GM21367 (cell line): ENCODE measurements at regions not wholly inside any gene's neighbourhood (a gene's known extent, or its start where the extent isn't known, plus 50 kb on each side); places are given as distances from the start of the nearest gene placed in this dataset.

Source experiments
- ATAC-seq: cut with Tn5 transposase; IDR thresholded peaks from one replicate; pipeline ENCODE4 v1.9.1; 2021; ENCODE audit not compliant: unreplicated experiment

DNA sequence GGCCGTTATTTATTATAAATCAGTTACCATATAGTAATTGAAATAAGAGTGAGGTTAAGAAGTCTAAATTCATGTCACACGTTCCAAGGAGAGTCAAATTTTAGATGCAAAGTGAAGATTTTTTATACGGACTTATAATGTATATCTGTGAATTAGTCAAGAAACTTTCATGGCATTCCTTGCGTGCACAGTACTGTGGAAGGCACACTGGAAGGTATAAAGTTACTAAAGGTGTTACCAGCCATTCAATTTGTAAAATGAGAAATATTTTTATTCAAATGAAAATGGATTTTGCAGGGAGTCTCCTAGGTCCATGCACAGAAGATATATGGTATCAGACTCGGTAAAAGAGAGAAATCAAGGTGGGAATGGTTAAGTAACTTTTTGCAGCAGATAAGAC is 408.1 kb upstream of the CTNND2 start:
- ATAC-seq, result no peak

DNA sequence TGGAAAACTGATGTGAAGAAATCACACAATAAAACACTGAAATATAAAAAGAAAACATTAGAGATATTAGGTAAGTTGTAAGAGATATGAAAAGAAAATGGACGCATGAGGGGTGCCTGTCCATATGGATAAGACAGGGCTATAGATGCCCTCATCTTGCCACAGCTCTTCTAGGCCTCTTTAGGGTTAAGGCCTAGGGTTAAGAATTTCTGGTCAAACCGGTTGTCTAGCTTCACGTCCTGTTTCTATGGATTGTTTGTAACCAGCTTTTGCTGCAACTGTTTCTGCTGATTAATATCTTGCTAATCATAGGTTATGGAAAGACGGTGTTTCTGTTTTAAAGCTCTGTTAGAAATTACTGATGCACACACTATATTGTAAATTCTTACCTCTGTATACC is 389.9 kb upstream of the CTNND2 start:
- ATAC-seq, result no peak

DNA sequence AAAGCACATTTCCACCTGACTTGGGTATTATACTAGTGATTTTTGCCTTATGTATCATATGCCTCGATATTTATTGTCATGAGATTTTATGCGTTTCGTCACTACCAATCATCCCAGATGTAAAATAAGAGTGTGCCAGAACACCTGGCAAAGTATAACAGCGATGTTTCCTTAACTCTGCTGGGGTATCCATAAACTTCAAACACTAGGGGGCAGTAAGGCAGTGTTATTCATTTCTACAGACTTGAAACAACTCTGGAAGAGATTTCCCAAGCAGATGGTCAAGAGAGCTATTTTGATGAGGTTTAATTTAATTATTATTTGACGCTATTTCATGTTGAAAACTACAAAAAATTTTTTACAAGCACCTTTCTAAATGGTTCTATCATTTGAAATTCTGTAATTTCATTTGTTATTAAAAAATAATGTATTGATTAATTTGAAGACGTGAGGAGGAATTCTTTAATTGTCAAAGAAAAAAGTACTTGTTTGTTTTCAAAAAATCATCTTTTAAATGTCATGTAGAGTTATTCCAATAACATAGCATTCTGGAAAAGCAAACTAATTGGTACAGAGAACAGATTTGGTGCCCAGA is 388.5 kb upstream of the CTNND2 start:
- no peak for ATAC-seq

DNA sequence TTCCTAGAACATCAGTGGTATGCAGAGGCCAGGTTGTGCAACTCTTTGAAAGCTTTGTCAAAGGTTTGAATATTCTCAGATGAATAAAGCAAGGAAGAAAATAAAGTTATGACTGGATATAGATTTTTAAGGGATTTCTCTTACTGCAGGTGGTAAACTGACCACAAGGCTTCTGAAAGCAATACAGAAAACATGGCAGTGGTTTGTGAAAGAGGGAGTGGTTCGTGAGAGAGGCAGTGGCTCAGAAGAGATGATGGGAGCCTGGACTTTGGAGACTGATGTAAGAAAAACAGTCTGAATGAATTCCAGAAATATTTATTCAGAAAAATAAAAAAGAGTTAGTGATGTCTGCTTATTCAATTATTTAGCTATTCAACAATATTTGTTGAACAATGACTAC is 380.4 kb upstream of the CTNND2 start:
- ATAC-seq, result no peak

DNA sequence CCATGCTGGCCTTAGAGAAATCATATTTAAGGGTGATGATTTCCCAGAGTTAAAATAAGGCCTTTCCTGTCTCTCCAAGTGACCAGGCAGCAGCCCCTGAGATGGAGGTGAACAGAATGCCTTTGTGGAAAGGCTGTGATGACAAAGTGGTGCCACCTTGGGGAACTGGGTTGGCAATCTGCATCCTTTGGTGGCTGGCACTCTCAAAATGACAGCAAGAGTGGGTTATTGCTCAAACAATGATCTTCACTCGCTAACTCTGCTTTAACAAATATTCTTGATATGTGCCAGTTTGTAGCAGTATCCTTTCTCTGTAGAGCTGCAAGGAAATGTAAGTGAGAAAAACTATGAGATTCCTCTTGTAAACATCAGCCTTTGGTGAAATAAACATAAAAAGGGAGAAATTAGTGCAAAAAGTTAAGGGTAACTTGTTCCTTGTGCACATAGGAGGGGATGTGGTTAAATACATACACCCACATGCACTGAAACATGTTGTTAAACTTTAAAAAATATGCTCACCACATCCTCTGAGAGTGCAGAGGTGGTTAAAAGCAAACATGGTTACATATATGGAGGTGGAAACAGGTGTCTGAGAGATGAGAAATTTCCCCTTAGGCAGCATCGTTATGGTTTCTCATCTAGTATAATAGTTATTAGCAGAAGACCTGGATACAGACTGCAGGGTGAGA is 373.4 kb upstream of the CTNND2 start:
- ATAC-seq, result peak; percentile 57

DNA sequence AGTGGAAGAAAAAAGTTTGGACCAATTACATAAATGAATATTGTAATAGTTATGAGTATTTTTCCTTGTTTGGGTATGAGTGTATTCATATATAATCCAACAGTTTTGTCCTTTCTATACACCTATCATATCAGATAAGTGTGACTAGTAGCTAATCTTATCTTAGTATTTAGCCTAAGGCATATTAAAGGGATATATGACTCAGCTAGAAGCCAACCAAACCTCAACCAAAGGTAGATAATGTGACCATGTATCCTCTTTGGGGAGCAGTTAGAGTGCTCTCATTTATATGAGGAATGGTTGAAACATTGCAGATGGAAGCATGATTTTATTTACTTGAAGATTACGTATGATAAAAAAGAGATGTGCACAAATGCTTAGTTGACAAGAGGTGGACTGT is 370.0 kb upstream of the CTNND2 start:
- no peak for ATAC-seq

DNA sequence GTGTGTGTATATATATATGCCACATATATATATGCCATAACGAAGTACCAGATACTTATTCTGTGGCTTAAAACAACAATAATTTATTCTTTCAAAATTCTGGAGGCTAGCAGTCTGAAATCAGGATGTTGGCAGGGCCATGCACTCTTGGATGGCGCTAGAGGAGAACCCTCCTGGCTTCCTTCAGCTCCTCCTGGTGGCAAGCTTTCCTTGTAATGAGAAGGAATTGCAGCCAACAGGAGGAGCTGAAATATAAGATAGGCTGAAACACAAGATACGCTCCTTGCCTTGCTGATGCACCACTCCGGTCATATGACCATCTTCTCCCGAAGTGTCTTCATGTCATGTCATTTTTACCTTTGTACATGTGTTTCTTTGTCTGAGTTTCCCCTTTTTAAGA is 368.1 kb upstream of the CTNND2 start:
- no peak for ATAC-seq

DNA sequence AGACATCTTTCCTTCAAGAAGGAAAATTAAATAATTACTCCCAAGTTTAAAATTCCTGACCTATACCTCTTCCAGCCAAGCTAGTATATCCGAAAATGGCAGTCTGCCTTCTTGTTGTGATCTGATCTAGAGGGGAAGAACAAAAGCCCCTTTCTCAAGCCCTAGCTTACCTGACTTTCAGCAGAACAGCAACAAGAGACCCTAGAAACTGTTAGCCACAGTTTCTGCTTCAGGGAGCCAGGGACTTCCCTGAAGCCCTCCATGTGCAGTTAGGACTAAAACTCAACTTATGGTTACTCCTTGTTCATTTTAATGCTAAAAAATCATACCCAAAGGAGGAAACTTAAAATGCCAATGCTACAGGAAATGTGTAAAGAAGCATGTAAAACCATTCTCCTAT is 366.7 kb upstream of the CTNND2 start:
- no peak for ATAC-seq

DNA sequence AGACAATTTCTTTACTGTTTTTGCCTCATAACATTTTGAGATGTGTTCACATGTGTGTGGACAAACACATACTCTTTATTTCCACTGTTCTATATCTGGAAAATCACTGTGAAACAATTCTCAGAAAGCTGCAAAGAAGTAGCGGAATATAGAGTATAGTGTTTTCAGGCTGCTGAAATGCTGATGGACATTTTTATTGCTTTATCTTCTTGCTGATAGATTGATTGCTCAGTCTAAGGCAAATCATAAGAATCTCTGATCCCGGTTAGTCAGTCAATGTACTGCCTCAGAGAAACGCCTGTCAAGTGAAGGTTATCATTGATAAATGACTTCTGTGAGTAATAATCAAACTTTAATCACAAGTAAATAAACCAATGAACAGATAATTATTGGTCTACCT is 364.9 kb upstream of the CTNND2 start:
- ATAC-seq, result no peak

DNA sequence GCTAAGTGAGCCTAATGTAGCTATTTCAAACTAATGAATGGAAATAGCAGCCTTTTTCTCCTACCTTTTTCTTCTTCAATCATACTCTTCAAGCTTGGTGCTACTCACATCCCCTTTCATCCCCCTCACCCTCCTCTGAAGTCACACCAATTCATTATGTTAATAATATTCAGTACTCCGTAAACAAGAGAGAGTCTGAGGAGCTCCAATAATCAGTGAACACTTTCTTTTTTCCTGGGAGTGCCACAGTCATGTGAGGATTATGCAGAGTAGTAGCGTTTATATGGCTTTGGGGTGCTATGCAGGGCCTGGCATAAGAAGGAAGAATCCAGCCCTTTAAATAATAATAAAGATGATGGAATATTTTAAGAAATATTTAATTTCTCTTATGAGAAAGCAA is 354.3 kb upstream of the CTNND2 start:
- ATAC-seq, result no peak

DNA sequence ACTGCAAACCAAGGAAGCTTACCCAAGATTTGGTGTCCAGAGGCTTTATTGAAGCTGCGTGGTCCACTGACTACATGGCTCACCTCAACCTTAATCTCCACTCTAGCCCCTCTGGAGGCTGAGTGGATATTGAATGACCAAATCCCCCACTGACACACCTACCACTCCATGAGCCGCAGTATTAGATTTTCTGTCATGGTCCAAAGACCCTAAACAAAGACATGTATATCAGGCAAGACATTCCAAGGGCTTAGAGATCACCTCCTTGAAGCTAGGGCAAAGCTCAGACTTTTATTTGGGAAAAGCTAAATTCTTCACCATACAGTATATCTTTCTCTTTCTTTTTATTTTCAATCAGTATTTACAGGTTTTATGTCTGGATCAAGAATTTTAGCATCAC is 346.2 kb upstream of the CTNND2 start:
- no peak for ATAC-seq

DNA sequence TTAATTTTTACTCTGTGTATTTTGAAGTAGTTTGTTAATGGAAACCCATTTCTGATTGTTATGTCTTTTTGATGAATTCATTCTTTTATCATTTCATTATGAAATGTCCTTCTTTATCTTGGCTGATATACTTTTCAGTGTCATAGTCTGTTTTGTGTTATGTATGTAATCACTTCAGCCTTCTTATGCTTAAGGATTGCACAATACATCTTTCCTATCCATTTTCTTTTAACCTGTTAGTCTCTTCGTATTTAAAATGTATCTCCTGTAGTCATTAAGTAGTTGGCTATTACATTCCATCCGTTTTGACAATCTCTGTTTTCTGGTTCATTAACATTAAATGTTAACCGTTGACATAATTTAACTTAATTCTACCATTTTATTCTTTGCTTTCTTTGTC is 344.6 kb upstream of the CTNND2 start:
- ATAC-seq, result no peak

DNA sequence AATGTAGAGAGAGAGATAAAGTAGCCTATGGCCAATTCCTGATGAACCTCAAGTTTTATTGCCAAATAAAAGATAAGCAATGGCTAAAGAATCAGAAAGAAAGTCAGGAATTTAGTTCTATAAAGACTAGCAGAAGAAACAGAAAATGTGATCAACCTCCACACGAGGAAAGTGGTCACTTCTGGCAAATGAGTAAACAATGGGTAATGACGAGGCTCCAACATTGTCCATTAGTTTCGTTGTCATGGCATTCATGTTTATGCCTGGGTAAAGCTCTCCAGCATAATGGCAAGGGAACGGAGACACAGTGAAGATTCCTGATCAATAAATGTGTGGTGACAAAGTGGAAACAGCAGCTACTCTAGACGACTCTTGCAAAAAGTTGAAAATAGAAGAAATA is 341.8 kb upstream of the CTNND2 start:
- ATAC-seq, result no peak

DNA sequence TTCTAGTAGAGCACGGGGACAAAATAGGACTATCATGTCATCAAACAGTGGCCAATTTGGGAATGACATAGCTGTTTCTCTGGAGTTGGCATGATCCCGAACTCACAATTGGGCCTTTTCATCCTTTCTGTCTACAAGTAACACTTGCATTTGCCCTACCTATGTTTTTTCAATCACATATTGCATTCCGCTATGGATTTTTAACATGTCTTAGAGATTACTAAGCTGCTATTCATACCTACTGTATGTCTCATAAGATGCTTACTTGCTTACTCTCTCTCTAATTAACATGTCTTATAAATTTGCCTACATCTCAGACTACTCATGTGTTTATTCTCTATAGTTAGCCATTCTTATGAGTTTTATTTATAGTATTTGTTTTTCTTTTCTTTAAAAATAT is 341.2 kb upstream of the CTNND2 start:
- no peak for ATAC-seq

DNA sequence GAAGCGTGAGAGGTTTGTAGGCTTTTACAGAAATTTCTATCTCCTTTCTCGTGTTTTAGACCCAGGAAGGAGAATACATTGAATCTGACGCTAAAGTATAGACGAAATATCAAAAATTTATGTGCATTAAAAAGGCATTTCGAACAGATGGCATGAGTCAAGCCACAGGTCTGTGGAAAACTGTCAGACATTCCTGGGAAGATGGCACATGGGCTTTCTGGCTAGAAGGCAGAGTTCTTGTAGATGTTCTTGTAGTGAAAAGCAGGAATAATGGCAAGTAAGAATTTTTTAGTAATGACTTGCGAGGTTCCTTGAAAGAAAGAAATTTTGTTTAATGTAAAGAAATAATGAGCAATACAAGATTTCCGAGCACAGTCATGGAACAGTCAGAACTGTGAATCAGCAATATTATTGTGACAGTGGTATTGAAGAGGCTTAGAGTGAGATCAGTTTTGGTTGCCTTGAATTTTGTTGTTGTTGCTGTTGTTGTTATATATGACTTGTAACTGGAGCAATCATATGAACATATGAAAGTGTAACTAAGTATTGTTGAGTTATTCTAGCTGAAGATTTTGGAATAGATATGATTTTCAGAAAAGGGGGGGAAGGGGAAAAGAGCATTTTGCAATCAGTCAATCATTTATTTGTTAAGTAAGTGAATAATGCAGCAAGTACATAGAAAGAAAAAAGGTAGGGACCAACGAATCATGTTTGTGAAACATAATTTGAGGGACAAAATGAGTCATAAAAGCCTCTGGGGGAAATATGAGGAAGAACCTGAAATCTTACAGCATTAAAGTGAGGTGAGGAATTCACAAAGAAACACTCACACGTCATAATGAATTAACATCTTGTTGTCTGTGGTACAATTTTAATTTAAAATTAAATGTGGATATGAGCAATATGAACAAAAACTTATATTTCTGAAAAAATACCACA is 339.0 kb upstream of the CTNND2 start:
- ATAC-seq, result no peak

DNA sequence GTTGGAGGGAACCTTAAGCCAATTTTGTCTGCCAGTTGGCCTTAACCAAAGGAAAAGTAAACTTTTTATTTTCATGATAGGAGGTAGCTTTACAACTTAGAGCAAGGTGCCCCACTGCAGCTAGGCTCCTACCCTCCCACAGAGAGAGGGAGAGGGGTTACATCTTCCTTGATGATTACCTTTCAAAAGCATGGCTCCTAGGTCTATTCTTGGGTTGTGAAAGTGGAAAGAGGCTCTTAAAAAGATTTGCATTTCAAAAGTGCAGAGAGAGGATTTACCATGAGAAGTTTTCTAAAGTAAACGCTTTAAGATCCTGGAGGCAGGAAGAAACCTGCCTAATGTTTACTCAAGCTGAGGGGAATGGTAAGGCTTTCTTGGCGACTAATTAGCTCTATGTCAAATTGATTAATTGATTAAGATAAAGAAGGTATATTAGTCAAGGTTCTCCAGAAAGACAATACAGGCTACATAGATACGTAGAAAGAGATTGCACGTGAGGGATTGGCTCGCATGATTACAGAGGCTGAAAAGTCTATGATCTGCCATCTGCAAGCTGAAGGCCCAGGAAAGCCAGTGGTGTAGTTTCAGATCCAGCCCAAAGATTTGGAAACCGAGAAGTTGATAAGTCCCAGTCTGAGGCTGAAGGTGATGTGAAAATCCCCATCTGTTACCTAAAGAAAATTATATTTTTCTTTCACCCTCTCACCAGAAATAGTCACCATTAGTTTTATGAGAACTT is 333.8 kb upstream of the CTNND2 start:
- no peak for ATAC-seq

DNA sequence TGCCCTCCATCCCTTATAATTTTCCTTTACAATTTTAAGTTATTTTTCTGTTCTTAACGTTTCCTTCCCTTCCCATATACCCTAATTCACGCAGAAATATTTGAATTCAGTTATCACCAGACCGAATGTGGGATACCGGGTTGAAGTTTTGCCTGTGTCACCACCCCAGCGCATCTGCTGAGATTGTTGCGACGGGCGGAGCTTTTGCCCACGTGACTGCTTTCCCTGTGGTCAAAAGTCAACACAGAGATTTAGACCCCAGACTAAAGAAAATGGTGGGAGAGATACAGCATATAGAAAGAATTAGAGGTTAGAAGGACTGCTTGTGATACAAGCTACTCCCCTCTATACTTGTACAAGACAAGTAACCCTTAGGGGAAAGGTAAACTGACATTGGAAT is 326.4 kb upstream of the CTNND2 start:
- no peak for ATAC-seq

DNA sequence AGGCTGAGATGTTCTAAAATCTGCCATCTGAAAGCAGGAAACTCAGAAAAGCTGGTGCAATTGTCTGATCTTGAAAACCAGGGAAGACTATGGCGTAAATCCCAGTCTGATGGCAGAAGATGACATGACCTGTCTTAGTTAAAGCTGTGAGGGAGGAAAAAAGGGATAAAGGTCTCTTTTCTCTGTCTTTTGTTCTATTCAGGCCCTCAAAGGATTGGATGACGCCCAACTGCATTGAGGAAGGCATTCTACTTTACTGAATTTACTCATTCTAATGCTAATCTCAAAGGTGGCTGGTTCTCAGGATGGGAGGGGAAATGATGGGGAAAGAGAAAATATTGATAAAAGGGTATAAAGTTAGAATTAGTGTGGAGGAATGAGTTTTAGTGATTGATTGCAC is 312.8 kb upstream of the CTNND2 start:
- no peak for ATAC-seq

DNA sequence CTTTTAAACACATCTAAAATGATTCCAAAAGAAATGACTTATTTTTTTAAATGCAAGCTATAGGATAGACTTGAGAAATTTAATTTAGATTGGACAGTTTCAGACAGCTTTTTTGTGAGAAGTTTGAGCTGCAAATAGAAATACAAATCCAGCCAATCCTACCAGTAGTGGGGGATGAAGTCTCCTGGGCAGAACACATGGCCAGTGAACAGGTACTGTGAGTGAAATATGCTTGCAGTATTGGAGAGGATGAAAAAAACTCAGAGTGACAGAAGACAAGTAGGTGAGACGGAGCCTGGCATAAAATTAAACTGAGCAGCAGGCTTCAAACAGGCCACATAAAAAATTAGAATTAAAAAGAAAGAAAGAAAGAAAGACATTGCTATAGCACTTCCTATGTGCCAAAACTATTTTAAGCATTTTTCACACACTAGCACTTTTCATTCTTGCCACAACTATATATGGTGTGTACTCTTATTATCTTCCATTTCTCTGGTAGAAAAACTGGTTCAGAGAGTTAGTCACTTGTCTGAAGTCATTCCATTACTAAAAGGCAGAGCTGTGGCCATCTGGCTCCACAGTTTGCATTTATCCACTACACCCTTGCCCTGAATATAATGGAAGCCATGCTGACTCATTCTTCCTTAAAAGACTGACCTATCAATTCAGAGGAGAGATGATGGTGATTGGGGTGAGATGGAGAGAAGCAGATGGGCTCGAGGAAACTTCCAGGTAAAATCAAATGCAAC is 310.2 kb upstream of the CTNND2 start:
- no peak for ATAC-seq

DNA sequence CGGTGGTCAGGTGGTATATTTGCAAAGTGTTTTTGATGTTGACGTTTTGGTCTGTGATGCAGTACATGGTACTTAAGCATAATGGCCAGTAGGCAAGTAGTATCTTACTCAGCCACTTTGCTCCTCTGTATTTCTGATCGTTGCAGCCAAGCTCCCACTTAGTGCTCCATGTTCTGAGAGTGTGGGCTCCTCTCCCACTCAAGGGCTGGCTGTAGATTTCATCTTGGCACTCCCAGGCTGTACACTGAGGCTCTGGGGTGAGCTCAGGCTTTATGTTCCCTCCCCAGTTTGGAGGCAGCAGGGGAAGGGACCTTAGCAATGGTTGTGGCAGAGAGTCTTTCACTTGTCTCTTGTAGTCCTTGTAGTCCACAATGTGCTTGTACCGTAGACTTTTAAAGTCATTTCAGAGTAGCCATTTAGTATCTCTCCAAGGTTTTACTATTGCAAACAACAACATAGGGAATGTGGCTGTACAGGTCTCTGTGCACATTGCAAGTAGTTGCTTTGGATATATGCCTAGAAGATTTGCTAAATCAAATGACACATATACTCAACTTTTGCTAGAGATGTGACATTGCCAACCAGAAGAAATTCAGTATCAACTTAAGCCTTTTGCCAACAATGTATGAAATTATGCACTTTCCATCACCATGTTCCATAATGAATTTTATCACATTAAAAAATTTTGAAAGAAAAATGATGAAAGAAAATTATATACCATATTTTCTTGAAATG is 304.3 kb upstream of the CTNND2 start:
- no peak for ATAC-seq
